GM18519 (cell line): ENCODE measurements at regions not wholly inside any gene's neighbourhood (a gene's known extent, or its start where the extent isn't known, plus 50 kb on each side); places are given as distances from the start of the nearest gene placed in this dataset.
A peak's percentile ranks its signal among the peaks of the same experiment; 100 is the strongest.
"Not testable (repeated sequence)": the region's sequence is repeated elsewhere in the genome, so short reads cannot be mapped to it uniquely, and the experiment has no call there.

Experiments used
- ATAC-seq: cut with Tn5 transposase; IDR thresholded peaks from one replicate; pipeline ENCODE4 v1.9.1; 2021; ENCODE audit warnings: mild to moderate bottlenecking, moderate library complexity; ENCODE audit not compliant: unreplicated experiment, low FRiP score

GRCh38 chr6:137968455-137968804, 101.4 kb downstream of the TNFAIP3 start:
- no peak for ATAC-seq

GRCh38 chr6:137968901-137969300, 101.8 kb downstream of the TNFAIP3 start:
- ATAC-seq, result peak; percentile 50

GRCh38 chr6:137969874-137970273, 102.8 kb downstream of the TNFAIP3 start:
- ATAC-seq, result no peak

GRCh38 chr6:137970368-137970767, 103.3 kb downstream of the TNFAIP3 start:
- no peak for ATAC-seq

- no peak for ATAC-seq
These were observed 106.1 kb downstream of the TNFAIP3 start for GRCh38 chr6:137973201-137973600.

GRCh38 chr6:137975188-137975940, 108.3 kb downstream of the TNFAIP3 start:
- ATAC-seq, result no peak

- ATAC-seq, result no peak
These were observed 109.4 kb downstream of the TNFAIP3 start for GRCh38 chr6:137976430-137976829.

- no peak for ATAC-seq
These were observed 110.1 kb downstream of the TNFAIP3 start for GRCh38 chr6:137977206-137977605.

- ATAC-seq, result no peak
These were observed 110.8 kb downstream of the TNFAIP3 start for GRCh38 chr6:137977814-137978213.

- ATAC-seq, result peak; percentile 47
These were observed 111.3 kb downstream of the TNFAIP3 start for GRCh38 chr6:137978252-137978896.

GRCh38 chr6:137979263-137979662, 112.2 kb downstream of the TNFAIP3 start:
- ATAC-seq, result not testable (repeated sequence)

- ATAC-seq, result no peak
These were observed 113.7 kb downstream of the TNFAIP3 start for GRCh38 chr6:137980777-137981176.

GRCh38 chr6:137981758-137982157, 114.7 kb downstream of the TNFAIP3 start:
- ATAC-seq, result no peak

GRCh38 chr6:137982418-137983189, 115.5 kb downstream of the TNFAIP3 start:
- ATAC-seq, result no peak

GRCh38 chr6:137983269-137983668, 116.2 kb downstream of the TNFAIP3 start:
- ATAC-seq, result no peak

- ATAC-seq, result no peak
These were observed 117.6 kb downstream of the PERP start for GRCh38 chr6:137989664-137990063.

GRCh38 chr6:137995371-137995770, 111.8 kb downstream of the PERP start:
- ATAC-seq, result no peak

- no peak for ATAC-seq
These were observed 108.7 kb downstream of the PERP start for GRCh38 chr6:137998461-137999019.

- no peak for ATAC-seq
These were observed 107.4 kb downstream of the PERP start for GRCh38 chr6:137999815-138000214.

- no peak for ATAC-seq
These were observed 106.3 kb downstream of the PERP start for GRCh38 chr6:138000941-138001340.

- no peak for ATAC-seq
These were observed 105.4 kb downstream of the PERP start for GRCh38 chr6:138001750-138002349.
